8988T (cell line): ENCODE measurements at regions not wholly inside any gene's neighbourhood (a gene's known extent, or its start where the extent isn't known, plus 50 kb on each side); places are given as distances from the start of the nearest gene placed in this dataset.

Source experiments
- DNase-seq: peaks from one replicate; pipeline ENCODE4 v3.0.0; 2011

- DNase-seq = no peak
These were observed 240.4 kb upstream of the RHOBTB1 start for GRCh38 chr10:61184429-61184828.

GRCh38 chr10:61183967-61184366 is 240.0 kb upstream of the RHOBTB1 start:
- no peak for DNase-seq

GRCh38 chr10:61181832-61182231 is 237.8 kb upstream of the RHOBTB1 start:
- no peak for DNase-seq

GRCh38 chr10:61179771-61180170 is 235.8 kb upstream of the RHOBTB1 start:
- no peak for DNase-seq

GRCh38 chr10:61176424-61176823 is 232.4 kb upstream of the RHOBTB1 start:
- no peak for DNase-seq

- no peak for DNase-seq
These were observed 231.3 kb upstream of the RHOBTB1 start for GRCh38 chr10:61175316-61175715.

GRCh38 chr10:61173450-61173849 is 229.5 kb upstream of the RHOBTB1 start:
- DNase-seq = no peak

- DNase-seq = no peak
These were observed 228.4 kb upstream of the RHOBTB1 start for GRCh38 chr10:61172182-61172926.

- DNase-seq = no peak
These were observed 226.6 kb upstream of the RHOBTB1 start for GRCh38 chr10:61170594-61170993.

- no peak for DNase-seq
These were observed 225.3 kb upstream of the RHOBTB1 start for GRCh38 chr10:61169294-61169693.

- DNase-seq = no peak
These were observed 222.5 kb upstream of the RHOBTB1 start for GRCh38 chr10:61166489-61166888.

GRCh38 chr10:61166065-61166464 is 222.1 kb upstream of the RHOBTB1 start:
- no peak for DNase-seq

GRCh38 chr10:61164458-61165160 is 220.6 kb upstream of the RHOBTB1 start:
- no peak for DNase-seq

GRCh38 chr10:61163403-61163802 is 219.4 kb upstream of the RHOBTB1 start:
- DNase-seq = no peak

- DNase-seq = no peak
These were observed 216.3 kb upstream of the RHOBTB1 start for GRCh38 chr10:61160253-61160652.

- DNase-seq = no peak
These were observed 215.3 kb upstream of the RHOBTB1 start for GRCh38 chr10:61159253-61159652.

GRCh38 chr10:61157182-61157581 is 213.2 kb upstream of the RHOBTB1 start:
- DNase-seq = no peak

GRCh38 chr10:61153771-61154170 is 209.8 kb upstream of the RHOBTB1 start:
- DNase-seq = no peak

GRCh38 chr10:61151059-61151458 is 207.1 kb upstream of the RHOBTB1 start:
- no peak for DNase-seq

GRCh38 chr10:61148451-61148850 is 204.5 kb upstream of the RHOBTB1 start:
- DNase-seq = no peak

GRCh38 chr10:61142987-61143386 is 199.0 kb upstream of the RHOBTB1 start:
- no peak for DNase-seq

GRCh38 chr10:61140765-61141392 is 196.9 kb upstream of the RHOBTB1 start:
- no peak for DNase-seq

GRCh38 chr10:61139592-61139953 is 195.6 kb upstream of the RHOBTB1 start:
- DNase-seq = no peak
